Cardiac muscle cell (in vitro differentiated cells and primary cell): ENCODE measurements at regions not wholly inside any gene's neighbourhood (a gene's known extent, or its start where the extent isn't known, plus 50 kb on each side); places are given as distances from the start of the nearest gene placed in this dataset.
A peak's percentile ranks its signal among the peaks of the same experiment; 100 is the strongest.

Experiments
- DNase-seq, 2 donors: peaks; one replicate each; pipeline versions ENCODE4 v3.0.0 to v3.0.0-alpha.2; 2010 to 2017; ENCODE audit warnings: low read depth in 1 of 2, low spot score in 1 of 2
- H3K27ac ChIP-seq: fragments of 200-600 bp; sonication (generic); 2 replicates; pipeline ENCODE4 v1.5.1; 2016
- H3K27me3 ChIP-seq: fragments of 200-600 bp; sonication (generic); 2 replicates; pipeline ENCODE4 v1.6.0; 2016; ENCODE audit warnings: control low read depth
- H3K36me3 ChIP-seq: fragments of 200-600 bp; sonication (generic); 2 replicates; pipeline ENCODE4 v1.5.1; 2016; ENCODE audit warnings: control low read depth
- H3K4me1 ChIP-seq: fragments of 200-600 bp; sonication (generic); 2 replicates; pipeline ENCODE4 v1.8.1; 2017; ENCODE audit warnings: low read depth, mild to moderate bottlenecking, mixed run types
- H3K4me3 ChIP-seq: fragments of 200-600 bp; sonication (generic); 2 replicates; pipeline ENCODE4 v1.5.1; 2016; ENCODE audit warnings: mild to moderate bottlenecking
- H3K9me3 ChIP-seq: fragments of 200-600 bp; sonication (generic); 2 replicates; pipeline ENCODE4 v1.5.1; 2017; ENCODE audit warnings: low read depth, mild to moderate bottlenecking, control low read depth
- TF ChIP-seq, protein P1 (sequence below): IDR thresholded peaks from 2 replicates; pipeline ENCODE4 v1.5.1; 2012; ENCODE audit warnings: low read depth, mild to moderate bottlenecking, low read length

DNA sequence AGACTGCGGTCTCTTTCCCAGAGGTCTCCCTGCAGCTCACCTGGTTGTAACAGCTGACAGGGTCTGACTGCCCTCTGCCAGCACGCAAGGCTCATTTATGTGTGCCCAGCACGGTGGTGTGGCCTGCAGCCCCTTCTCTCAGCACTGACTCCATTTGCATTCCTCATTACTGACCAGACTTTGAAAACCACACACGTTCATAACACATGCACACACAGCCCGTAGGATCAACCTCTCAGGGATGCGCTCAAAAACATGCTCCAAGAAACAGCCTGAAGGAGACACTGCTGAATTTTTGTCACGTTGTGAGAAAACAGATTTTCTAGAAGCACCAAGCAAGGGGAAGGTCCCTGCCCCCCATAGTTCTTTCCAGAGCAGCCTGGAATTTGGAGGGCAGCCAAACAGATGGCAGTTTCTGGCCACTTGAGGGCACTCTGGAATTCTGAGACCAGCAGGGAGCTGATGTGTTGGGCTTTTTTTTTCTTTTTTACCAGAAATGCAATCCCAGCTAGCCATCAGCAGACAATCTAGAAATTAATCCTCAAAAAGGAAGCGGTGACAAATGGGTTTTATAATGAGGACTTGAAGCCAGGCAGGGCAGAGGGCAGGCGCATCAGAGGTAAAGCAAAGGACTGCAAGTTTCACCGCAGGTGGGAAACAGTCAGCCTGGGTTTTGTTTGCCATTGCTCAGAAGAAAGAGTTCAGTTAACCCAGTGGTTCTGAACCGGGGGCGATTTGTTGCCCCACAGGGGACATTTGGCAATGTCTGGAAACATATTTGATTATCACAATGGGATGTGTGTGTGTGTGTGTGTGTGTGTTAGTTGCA lies 170.5 kb upstream of the PROK2 start:
- Histone ChIP-seq H3K27ac (no peak overlapping the region), H3K27me3 (peaks cover 4% of the 10 kb centered on the region), H3K36me3 (no peaks in the 10 kb centered on the region), H3K4me1 (no peaks in the 10 kb centered on the region), H3K9me3 (no peaks in the 10 kb centered on the region), H3K4me3 (no peak overlapping the region)
- DNase-seq, result peak; percentile 87 to 88
- TF ChIP-seq, protein P1, sequence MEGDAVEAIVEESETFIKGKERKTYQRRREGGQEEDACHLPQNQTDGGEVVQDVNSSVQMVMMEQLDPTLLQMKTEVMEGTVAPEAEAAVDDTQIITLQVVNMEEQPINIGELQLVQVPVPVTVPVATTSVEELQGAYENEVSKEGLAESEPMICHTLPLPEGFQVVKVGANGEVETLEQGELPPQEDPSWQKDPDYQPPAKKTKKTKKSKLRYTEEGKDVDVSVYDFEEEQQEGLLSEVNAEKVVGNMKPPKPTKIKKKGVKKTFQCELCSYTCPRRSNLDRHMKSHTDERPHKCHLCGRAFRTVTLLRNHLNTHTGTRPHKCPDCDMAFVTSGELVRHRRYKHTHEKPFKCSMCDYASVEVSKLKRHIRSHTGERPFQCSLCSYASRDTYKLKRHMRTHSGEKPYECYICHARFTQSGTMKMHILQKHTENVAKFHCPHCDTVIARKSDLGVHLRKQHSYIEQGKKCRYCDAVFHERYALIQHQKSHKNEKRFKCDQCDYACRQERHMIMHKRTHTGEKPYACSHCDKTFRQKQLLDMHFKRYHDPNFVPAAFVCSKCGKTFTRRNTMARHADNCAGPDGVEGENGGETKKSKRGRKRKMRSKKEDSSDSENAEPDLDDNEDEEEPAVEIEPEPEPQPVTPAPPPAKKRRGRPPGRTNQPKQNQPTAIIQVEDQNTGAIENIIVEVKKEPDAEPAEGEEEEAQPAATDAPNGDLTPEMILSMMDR, result peak; percentile 83

DNA sequence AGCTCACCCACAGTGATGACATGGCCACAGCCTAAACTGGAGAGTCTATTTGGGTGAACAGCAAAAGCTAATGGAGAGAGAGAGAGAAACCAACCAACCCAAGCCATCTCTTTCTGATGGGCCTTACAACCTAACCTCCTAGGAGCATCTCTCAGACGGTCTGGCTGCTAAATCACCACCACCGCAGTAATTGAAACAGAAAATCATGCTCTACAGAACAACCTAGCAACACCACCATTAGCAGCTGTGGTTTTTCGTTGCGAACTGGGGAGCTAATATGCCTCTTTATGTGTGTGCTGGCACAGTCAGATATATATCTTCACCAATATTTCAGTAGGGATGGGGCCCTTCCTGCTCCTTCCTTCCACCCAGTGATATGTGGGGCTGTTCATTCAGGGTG lies 166.9 kb upstream of the PROK2 start:
- H3K27ac ChIP-seq, result no peak overlapping the region
- no peaks in the 10 kb centered on the region for H3K9me3 ChIP-seq
- no peaks in the 10 kb centered on the region for H3K4me1 ChIP-seq
- TF ChIP-seq, protein P1, result no peak
- peaks cover 4% of the 10 kb centered on the region for H3K27me3 ChIP-seq
- no peak for DNase-seq
- H3K36me3 ChIP-seq, result no peaks in the 10 kb centered on the region
- no peak overlapping the region for H3K4me3 ChIP-seq

DNA sequence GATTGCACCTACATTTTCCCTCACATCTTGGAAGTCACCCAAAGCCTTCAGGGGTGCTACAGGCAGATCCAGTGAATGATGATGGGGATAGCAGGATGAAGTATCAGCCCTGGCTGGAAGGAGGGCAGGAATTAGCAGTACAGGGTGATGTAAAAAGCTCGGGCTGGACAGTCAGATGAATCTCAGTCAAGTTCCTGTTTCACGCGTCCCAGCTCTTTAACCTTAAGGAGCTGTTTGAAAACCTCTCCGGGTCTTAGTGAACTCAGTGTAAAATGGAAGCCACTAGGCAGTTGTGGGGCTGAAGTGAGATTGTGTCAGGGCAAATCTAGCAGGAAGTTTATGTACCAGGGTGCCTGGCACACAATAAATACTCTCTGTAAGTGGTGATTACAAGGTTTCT lies 166.4 kb upstream of the PROK2 start:
- no peak overlapping the region for H3K4me3 ChIP-seq
- TF ChIP-seq, protein P1, result no peak
- peaks cover 4% of the 10 kb centered on the region for H3K27me3 ChIP-seq
- no peaks in the 10 kb centered on the region for H3K9me3 ChIP-seq
- no peaks in the 10 kb centered on the region for H3K36me3 ChIP-seq
- no peak for DNase-seq
- no peaks in the 10 kb centered on the region for H3K4me1 ChIP-seq
- H3K27ac ChIP-seq, result no peak overlapping the region

DNA sequence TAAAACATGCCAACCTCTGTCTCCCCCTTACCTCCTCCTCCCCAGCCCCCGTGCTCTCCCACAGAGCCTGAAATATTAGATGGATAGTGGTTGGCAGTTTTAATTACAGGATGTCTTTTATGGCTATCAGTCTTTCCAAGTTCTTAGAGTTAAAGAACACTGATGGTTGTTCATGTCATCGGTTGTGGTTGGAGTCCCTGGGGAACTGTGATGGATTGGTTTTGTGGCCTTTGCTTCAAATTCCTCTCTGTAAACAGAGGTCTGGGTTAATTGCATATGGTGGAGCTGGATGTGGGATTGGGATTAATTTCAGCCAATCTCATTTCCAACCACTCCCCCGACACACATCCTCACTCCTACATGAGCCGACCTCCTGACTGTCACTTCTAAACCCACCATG lies 164.5 kb upstream of the PROK2 start:
- TF ChIP-seq, protein P1, result no peak
- Histone ChIP-seq H3K36me3 (no peaks in the 10 kb centered on the region), H3K4me3 (no peak overlapping the region), H3K4me1 (no peaks in the 10 kb centered on the region), H3K27me3 (peaks cover 4% of the 10 kb centered on the region), H3K9me3 (no peaks in the 10 kb centered on the region), H3K27ac (no peak overlapping the region)
- no peak for DNase-seq

DNA sequence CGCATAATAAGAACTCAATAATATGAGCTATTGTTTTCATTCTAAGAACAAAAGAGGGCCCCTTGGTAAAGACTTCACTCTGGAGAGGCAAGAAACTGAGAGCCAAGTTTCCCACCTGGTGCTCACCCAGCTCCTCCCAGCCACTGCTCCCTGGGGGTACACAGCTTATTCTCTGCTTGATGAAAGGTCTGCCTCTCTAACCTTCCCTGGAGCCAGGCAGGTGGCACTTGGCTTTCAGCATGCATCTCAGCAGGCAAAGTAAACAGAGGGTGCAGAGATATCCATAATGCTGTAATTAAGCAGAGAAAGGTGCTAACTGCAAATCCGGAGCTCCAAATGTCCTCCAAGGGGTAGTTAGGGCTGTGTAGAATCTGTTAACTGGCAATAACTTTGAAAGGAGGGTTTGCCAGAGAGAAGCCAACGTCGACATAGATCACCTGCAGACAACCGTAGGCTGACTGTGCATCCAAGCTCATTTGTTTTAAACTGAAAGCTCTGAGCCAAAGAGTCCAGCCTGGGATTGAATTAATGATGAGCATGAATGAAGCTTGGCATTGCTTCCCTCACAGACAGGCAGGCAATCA lies 159.6 kb upstream of the PROK2 start:
- TF ChIP-seq, protein P1, result no peak
- Histone ChIP-seq H3K9me3 (no peaks in the 10 kb centered on the region), H3K27me3 (no peaks in the 10 kb centered on the region), H3K4me3 (no peak overlapping the region), H3K27ac (no peak overlapping the region), H3K36me3 (no peaks in the 10 kb centered on the region), H3K4me1 (no peaks in the 10 kb centered on the region)
- no peak for DNase-seq
